Loucy (cell line): ENCODE measurements at regions not wholly inside any gene's neighbourhood (a gene's known extent, or its start where the extent isn't known, plus 50 kb on each side); places are given as distances from the start of the nearest gene placed in this dataset.

Experiments used
- CTCF ChIP-seq: fragments of 200-600 bp; sonication (generic); conservative IDR thresholded peaks from 2 replicates; pipeline ENCODE4 v1.5.1; 2014; ENCODE audit warnings: mild to moderate bottlenecking, antibody characterized with exemption, low read length
- EZH2phosphoT487 ChIP-seq: fragments of 200-600 bp; IDR thresholded peaks from 2 replicates; pipeline ENCODE4 v1.6.1; 2018; ENCODE audit warnings: antibody characterized with exemption, mild to moderate bottlenecking, moderate library complexity, borderline replicate concordance

- TF ChIP-seq CTCF: no peak
- TF ChIP-seq EZH2phosphoT487: no peak
Measured at GRCh38 chr16:86990451-86990850, 326.7 kb downstream of the C16orf95 start.
